ENCODE measurements at regions not wholly inside any gene's neighbourhood (a gene's known extent, or its start where the extent isn't known, plus 50 kb on each side); places are given as distances from the start of the nearest gene placed in this dataset.

- TF ChIP-seq CTCF (IDR thresholded peaks at IDR 0.05): no peak
Observed at GRCh38 chr7:29629507-29629906, 65.9 kb downstream of the PRR15 start.

GRCh38 chr7:29635067-29636008 is 71.7 kb downstream of the PRR15 start:
- peak; percentile 73 for TF ChIP-seq CTCF (IDR thresholded peaks at IDR 0.05)

- no peak; the same call in 1 of the 2 replicates for TF ChIP-seq CTCF (IDR thresholded peaks at IDR 0.05)
Observed at GRCh38 chr7:29636009-29636351, 72.3 kb downstream of the PRR15 start.

GRCh38 chr7:29637374-29637773 is 73.7 kb downstream of the PRR15 start:
- no peak for TF ChIP-seq CTCF (IDR thresholded peaks at IDR 0.05)

- TF ChIP-seq CTCF (IDR thresholded peaks at IDR 0.05): no peak
Observed at GRCh38 chr7:29639386-29639785, 75.8 kb downstream of the PRR15 start.

GRCh38 chr7:29639886-29640595 is 76.4 kb downstream of the PRR15 start:
- no peak for TF ChIP-seq CTCF (IDR thresholded peaks at IDR 0.05)

- TF ChIP-seq CTCF (IDR thresholded peaks at IDR 0.05): no peak
Observed at GRCh38 chr7:29641651-29642050, 78.0 kb downstream of the PRR15 start.

Data from LNCAP (cell line).